PC-3 (cell line): ENCODE measurements at regions not wholly inside any gene's neighbourhood (a gene's known extent, or its start where the extent isn't known, plus 50 kb on each side); places are given as distances from the start of the nearest gene placed in this dataset.

Experiments used
- ATAC-seq: fragments of 200-7000 bp; cut with Tn5 transposase; 2 replicates; pipeline ENCODE4 v1.9.1; 2020; ENCODE audit warnings: mild to moderate bottlenecking, moderate library complexity
- BruUV-seq: library from RNA; stranded (reverse); fragments of 400-500 nt; replicated peaks from 2 replicates; lab custom pipeline; 2021; lab: Mats Ljungman, UMichigan
- CTCF ChIA-PET: fragments of 300-600 bp; sonication (Branson Sonifier 250); formaldehyde crosslinking; loops from one replicate; lab custom pipeline; 2022; ENCODE audit warnings: antibody characterized with exemption; lab: Charles Lee
- POLR2A ChIA-PET: fragments of 300-600 bp; sonication (Branson Sonifier 250); formaldehyde crosslinking; loops from one replicate; lab custom pipeline; 2022; ENCODE audit warnings: antibody characterized with exemption; ENCODE audit not compliant: unreplicated experiment; lab: Charles Lee
- DNase-seq: peaks from one replicate; pipeline ENCODE4 v3.0.0-alpha.2; 2015
- H2AFZ ChIP-seq: fragments of 300-600 bp; sonication (generic); 2 replicates; pipeline ENCODE4 v1.6.0; 2016; ENCODE audit warnings: antibody characterized with exemption, low read length
- H3F3A ChIP-seq: fragments of 300-600 bp; sonication (generic); one replicate; pipeline ENCODE4 v1.6.0; 2017; ENCODE audit warnings: antibody characterized with exemption, low read length, control low read depth, mild to moderate bottlenecking; ENCODE audit not compliant: unreplicated experiment
- H3K27ac ChIP-seq: fragments of 300-600 bp; sonication (generic); 2 replicates; pipeline ENCODE4 v1.5.1; 2016; ENCODE audit warnings: mild to moderate bottlenecking, low read length
- H3K27me3 ChIP-seq: fragments of 300-600 bp; sonication (generic); 2 replicates; pipeline ENCODE4 v1.6.1; 2016; ENCODE audit warnings: low read length, mixed read lengths
- H3K36me3 ChIP-seq: fragments of 300-600 bp; sonication (generic); 2 replicates; pipeline ENCODE4 v1.6.1; 2016; ENCODE audit warnings: low read depth, mixed run types, low read length, mixed read lengths
- H3K4me1 ChIP-seq: fragments of 300-600 bp; sonication (generic); 2 replicates; pipeline ENCODE4 v1.5.1; 2016; ENCODE audit warnings: low read length; ENCODE audit not compliant: insufficient read depth
- H3K4me2 ChIP-seq: fragments of 300-600 bp; sonication (generic); 2 replicates; pipeline ENCODE4 v1.6.0; 2016; ENCODE audit warnings: low read length
- H3K4me3 ChIP-seq: fragments of 300-600 bp; sonication (generic); 2 replicates; pipeline ENCODE4 v1.5.1; 2016; ENCODE audit warnings: mild to moderate bottlenecking, low read length, mixed read lengths
- H3K79me2 ChIP-seq: fragments of 300-600 bp; sonication (generic); 2 replicates; pipeline ENCODE4 v1.6.1; 2017; ENCODE audit warnings: low read length, mixed read lengths
- H3K9ac ChIP-seq: fragments of 300-600 bp; sonication (generic); 2 replicates; pipeline ENCODE4 v1.6.0; 2016; ENCODE audit warnings: mild to moderate bottlenecking, low read length
- H3K9me2 ChIP-seq: fragments of 300-600 bp; sonication (generic); replicated peaks from 2 replicates; pipeline ENCODE4 v1.6.1; 2016; ENCODE audit warnings: mixed run types, low read length, mixed read lengths
- H3K9me3 ChIP-seq: fragments of 300-600 bp; sonication (generic); 2 replicates; pipeline ENCODE4 v1.6.1; 2016; ENCODE audit warnings: low read length, mixed read lengths
- H4K20me1 ChIP-seq: fragments of 300-600 bp; sonication (generic); 2 replicates; pipeline ENCODE4 v1.6.1; 2016; ENCODE audit warnings: low read length, mixed read lengths
- EZH2 ChIP-seq: fragments of 300-600 bp; sonication (generic); IDR thresholded peaks from one replicate; pipeline ENCODE4 v1.6.1; 2017; ENCODE audit warnings: antibody characterized with exemption, mild to moderate bottlenecking, low read length; ENCODE audit not compliant: unreplicated experiment
- EZH2phosphoT487 ChIP-seq: fragments of 300-600 bp; sonication (generic); IDR thresholded peaks from 2 replicates; pipeline ENCODE4 v1.6.1; 2018; ENCODE audit warnings: mild to moderate bottlenecking, antibody characterized with exemption, low read length, borderline replicate concordance
- intact Hi-C: fragments of 100-400 bp; cut with micrococcal nuclease; formaldehyde crosslinking; loops from 2 replicates; pipeline ENCODE4 v1.9.0; 2023
- TF ChIP-seq, protein P1 (sequence below): fragments of 300-600 bp; sonication (generic); conservative IDR thresholded peaks from 2 replicates; pipeline ENCODE4 v1.5.1; 2017; ENCODE audit warnings: antibody characterized with exemption, low read depth, mild to moderate bottlenecking, low read length

DNA sequence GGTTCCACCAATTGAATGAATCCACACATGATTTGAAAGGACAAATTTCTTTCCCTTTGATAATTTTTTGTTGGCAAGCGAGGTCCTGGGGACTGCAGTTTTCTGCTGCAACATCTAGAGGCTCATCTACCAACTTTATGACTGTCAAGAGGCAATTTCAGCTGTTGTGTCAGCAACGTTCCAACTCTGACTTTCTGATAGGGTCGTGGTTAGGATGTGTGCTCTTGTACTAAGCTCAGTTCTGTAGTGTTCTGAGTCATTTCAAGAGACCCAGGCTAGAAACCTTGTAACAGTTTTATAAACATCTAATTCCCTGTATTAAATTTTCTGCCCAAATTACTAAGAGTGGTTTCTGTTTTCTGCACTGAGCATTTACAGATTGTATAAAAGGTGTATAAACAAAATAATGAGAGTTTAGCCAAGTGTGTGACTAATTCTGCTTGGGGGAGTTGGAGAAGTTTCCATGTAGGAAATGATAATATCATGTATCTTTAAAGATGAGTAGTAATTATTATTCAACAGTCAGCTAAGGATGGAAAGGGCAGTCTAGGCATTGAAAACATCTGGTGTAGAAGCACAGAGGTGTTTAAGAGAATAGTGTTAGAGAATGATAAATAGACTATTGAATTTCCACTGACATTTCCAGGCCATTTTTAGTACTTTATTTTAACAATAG, 72.2 kb downstream of the RBMXL2 start:
- no peak overlapping the region for H3K4me2 ChIP-seq
- BruUV-seq, result no TSS peak
- ChIA-PET POLR2A (no interaction called here), CTCF (no interaction called here)
- intact Hi-C loops, result loop anchor here (1.0 kb wide), 1 partner anchor 85 kb away; no protein-coding TSS in a partner anchor
- H3K9me2 ChIP-seq, result no peaks in the 10 kb centered on the region
- H3K79me2 ChIP-seq, result no peaks in the 10 kb centered on the region
- no peak for DNase-seq
- no peaks in the 10 kb centered on the region for H4K20me1 ChIP-seq
- TF ChIP-seq EZH2, result no peak
- TF ChIP-seq, protein P1, sequence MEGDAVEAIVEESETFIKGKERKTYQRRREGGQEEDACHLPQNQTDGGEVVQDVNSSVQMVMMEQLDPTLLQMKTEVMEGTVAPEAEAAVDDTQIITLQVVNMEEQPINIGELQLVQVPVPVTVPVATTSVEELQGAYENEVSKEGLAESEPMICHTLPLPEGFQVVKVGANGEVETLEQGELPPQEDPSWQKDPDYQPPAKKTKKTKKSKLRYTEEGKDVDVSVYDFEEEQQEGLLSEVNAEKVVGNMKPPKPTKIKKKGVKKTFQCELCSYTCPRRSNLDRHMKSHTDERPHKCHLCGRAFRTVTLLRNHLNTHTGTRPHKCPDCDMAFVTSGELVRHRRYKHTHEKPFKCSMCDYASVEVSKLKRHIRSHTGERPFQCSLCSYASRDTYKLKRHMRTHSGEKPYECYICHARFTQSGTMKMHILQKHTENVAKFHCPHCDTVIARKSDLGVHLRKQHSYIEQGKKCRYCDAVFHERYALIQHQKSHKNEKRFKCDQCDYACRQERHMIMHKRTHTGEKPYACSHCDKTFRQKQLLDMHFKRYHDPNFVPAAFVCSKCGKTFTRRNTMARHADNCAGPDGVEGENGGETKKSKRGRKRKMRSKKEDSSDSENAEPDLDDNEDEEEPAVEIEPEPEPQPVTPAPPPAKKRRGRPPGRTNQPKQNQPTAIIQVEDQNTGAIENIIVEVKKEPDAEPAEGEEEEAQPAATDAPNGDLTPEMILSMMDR, result no peak
- no peak for TF ChIP-seq EZH2phosphoT487
- peak; percentile 92 for ATAC-seq
- H3K27ac ChIP-seq, result no peak overlapping the region
- no peak overlapping the region for H3K4me3 ChIP-seq
- H3K9me3 ChIP-seq, result no peaks in the 10 kb centered on the region
- H3K4me1 ChIP-seq, result no peaks in the 10 kb centered on the region
- no peaks in the 10 kb centered on the region for H3K36me3 ChIP-seq
- H2AFZ ChIP-seq, result no peak overlapping the region
- no peaks in the 10 kb centered on the region for H3K27me3 ChIP-seq
- H3F3A ChIP-seq, result no peaks in the 10 kb centered on the region
- H3K9ac ChIP-seq, result no peak overlapping the region

- H3K4me2 ChIP-seq, result no peak overlapping the region
- no peaks in the 10 kb centered on the region for H3K79me2 ChIP-seq
- ChIA-PET POLR2A (interaction anchor here (0.6 kb wide), 1 partner anchor 140 kb away, joined by 4 read pairs; no protein-coding TSS in a partner anchor), CTCF (no interaction called here)
- H3K36me3 ChIP-seq, result no peaks in the 10 kb centered on the region
- H4K20me1 ChIP-seq, result no peaks in the 10 kb centered on the region
- DNase-seq, result no peak
- BruUV-seq, result no TSS peak
- H3K27me3 ChIP-seq, result no peaks in the 10 kb centered on the region
- H3K9ac ChIP-seq, result no peak overlapping the region
- ATAC-seq, result no peak
- intact Hi-C loops, result no loop called here
- H3K9me3 ChIP-seq, result no peaks in the 10 kb centered on the region
- H3K9me2 ChIP-seq, result no peaks in the 10 kb centered on the region
- TF ChIP-seq, protein P1, result no peak
- TF ChIP-seq EZH2 (no peak), EZH2phosphoT487 (no peak)
- H3F3A ChIP-seq, result no peaks in the 10 kb centered on the region
- no peak overlapping the region for H3K27ac ChIP-seq
- no peak overlapping the region for H3K4me3 ChIP-seq
- H2AFZ ChIP-seq, result no peak overlapping the region
- no peaks in the 10 kb centered on the region for H3K4me1 ChIP-seq
Measured at GRCh38 chr11:7165911-7166310, 77.1 kb downstream of the RBMXL2 start.
